ENCODE measurements at regions not wholly inside any gene's neighbourhood (a gene's known extent, or its start where the extent isn't known, plus 50 kb on each side); places are given as distances from the start of the nearest gene placed in this dataset.
"Not testable (repeated sequence)": the region's sequence is repeated elsewhere in the genome, so short reads cannot be mapped to it uniquely, and the experiment has no call there.

DNA sequence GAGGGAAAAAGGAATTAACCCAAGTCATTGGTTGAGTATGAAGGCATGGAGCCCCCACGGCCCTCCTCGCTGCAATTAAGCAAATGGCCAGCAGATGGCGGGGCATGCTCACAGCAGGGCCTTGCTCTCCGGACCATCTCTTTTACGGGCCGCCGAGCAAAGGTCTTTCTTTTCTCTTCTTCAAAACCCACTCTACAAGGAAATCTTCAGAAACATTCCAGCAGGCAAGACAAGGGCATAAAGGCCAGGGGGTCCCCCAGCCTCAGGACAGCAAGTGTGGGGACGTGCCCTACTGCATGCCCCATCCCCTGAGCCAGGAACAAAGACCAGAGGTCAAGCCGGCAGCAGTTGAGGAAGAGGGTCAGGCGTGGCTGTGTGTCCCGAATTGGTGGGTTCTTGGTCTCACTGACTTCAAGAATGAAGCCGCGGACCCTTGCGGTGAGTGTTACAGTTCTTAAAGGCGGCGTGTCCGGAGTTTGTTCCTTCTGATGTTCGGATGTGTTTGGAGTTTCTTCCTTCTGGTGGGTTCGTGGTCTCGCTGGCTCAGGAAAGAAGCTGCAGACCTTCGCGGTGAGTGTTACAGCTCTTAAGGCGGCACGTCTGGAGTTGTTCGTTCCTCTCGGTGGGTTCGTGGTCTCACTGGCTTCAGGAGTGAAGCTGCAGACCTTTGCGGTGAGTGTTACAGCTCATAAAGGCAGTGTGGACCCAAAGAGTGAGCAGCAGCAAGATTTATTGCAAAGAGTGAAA, 59.6 kb upstream of the TOP1 start (continued):
- TF ChIP-seq REST (IDR thresholded peaks at IDR 0.05; ENCODE audit: borderline replicate concordance) (peak; percentile 87), JUND (IDR thresholded peaks at IDR 0.05; ENCODE audit: borderline replicate concordance, low read depth, low read length) (0 out of 2 replicates have a peak, but pooled peaks have one; percentile 22), RAD21 (CRISPR knock-in tag; conservative IDR thresholded peaks at IDR 0.05 in 1 of 2, IDR thresholded peaks at IDR 0.05 in 1 of 2) (peak; percentile 95 to 97), CC2D1A (IDR thresholded peaks at IDR 0.05) (peak; percentile 78)
- not testable (repeated sequence) for TF ChIP-seq REST (CRISPR knock-in tag; IDR thresholded peaks at IDR 0.05; ENCODE audit: low read depth); JUND (tag; IDR thresholded peaks at IDR 0.05; ENCODE audit: borderline replicate concordance, low read depth, low read length)

Measured in K562 (cell line).